ENCODE measurements at regions not wholly inside any gene's neighbourhood (a gene's known extent, or its start where the extent isn't known, plus 50 kb on each side); places are given as distances from the start of the nearest gene placed in this dataset.

- no TSS peak for BruUV-seq (replicated peaks)
- ChIA-PET CTCF (ENCODE audit: low intra/inter-chr PET ratio) (no interaction called here), POLR2A (no interaction called here)
- H3K27me3 ChIP-seq (ENCODE audit: control insufficient read depth in 2 of 2, insufficient read depth in 2 of 2, low read length in 2 of 2): no peaks in the 10 kb centered on the region
- H3K79me2 ChIP-seq (ENCODE audit: control insufficient read depth, insufficient read depth, low read length): no peaks in the 10 kb centered on the region
- no peaks in the 10 kb centered on the region for H4K20me1 ChIP-seq (replicated peaks; ENCODE audit: control insufficient read depth, insufficient read depth, low read length)
- no peak for TF ChIP-seq HMGN3 (IDR thresholded peaks at IDR 0.05; ENCODE audit: borderline replicate concordance, extremely low read depth, insufficient read length, low read depth, low read length)
- TF ChIP-seq MNT (conservative IDR thresholded peaks at IDR 0.05): no peak
- TF ChIP-seq IFI16 (CRISPR knock-in tag; IDR thresholded peaks at IDR 0.05): no peak
- TF ChIP-seq CC2D1A (IDR thresholded peaks at IDR 0.05): no peak
- no peak for TF ChIP-seq FOXO4 (CRISPR knock-in tag; IDR thresholded peaks at IDR 0.05)
- no peak for TF ChIP-seq TAF7 (tag; IDR thresholded peaks at IDR 0.05)
- no peak for TF ChIP-seq ZNF316 (IDR thresholded peaks at IDR 0.05)
- no peak for TF ChIP-seq ZNF197 (CRISPR knock-in tag; IDR thresholded peaks at IDR 0.05; ENCODE audit: low read depth)
- TF ChIP-seq ZFPM2 (CRISPR knock-in tag; IDR thresholded peaks at IDR 0.05): no peak
- no peak for TF ChIP-seq SP1 (CRISPR knock-in tag; IDR thresholded peaks at IDR 0.05)
- no peak for TF ChIP-seq ZFP91 (CRISPR knock-in tag; IDR thresholded peaks at IDR 0.05)
- TF ChIP-seq SMC3 (conservative IDR thresholded peaks at IDR 0.05; ENCODE audit: insufficient read depth, low read depth, low read length): no peak
- TF ChIP-seq ZHX1 (conservative IDR thresholded peaks at IDR 0.05; ENCODE audit: low read length): no peak
- no peak for TF ChIP-seq PTBP1 (IDR thresholded peaks at IDR 0.05; ENCODE audit: low read depth, low read length)
- no peak for TF ChIP-seq THRB (CRISPR knock-in tag; conservative IDR thresholded peaks at IDR 0.05)
- no peak overlapping the region for H3K27ac ChIP-seq (ENCODE audit: extremely low read depth, low read depth, low read length)
- no peak for FAIRE-seq
- H3K4me3 ChIP-seq: no peak overlapping the region
- no peak for ATAC-seq
- intact Hi-C loops (cut with micrococcal nuclease) (no loop called here), in situ Hi-C loops (cut with MboI) (no loop called here)
- no peaks in the 10 kb centered on the region for H3K9me3 ChIP-seq (replicated peaks; ENCODE audit: control insufficient read depth, insufficient read depth, low read depth, low read length)
- H3K4me2 ChIP-seq (ENCODE audit: insufficient read depth, low read length): no peak overlapping the region
- peaks cover 0 to 3% of the 10 kb centered on the region in 2 experiments; a peak in 1 of 5 replicates for H3K4me1 ChIP-seq (replicated peaks in 1 of 2; ENCODE audit: control insufficient read depth in 2 of 2, insufficient read depth in 2 of 2, low read length in 2 of 2)
- no peaks in the 10 kb centered on the region for H3K36me3 ChIP-seq (ENCODE audit: control insufficient read depth, insufficient read depth, low read length)
- no peak overlapping the region for H2AFZ ChIP-seq (ENCODE audit: low read depth, low read length)
- DNase-seq (ENCODE audit: extremely low read depth in 1 of 4, low spot score in 3 of 4): no peak
- no peak overlapping the region for H3K9ac ChIP-seq (ENCODE audit: insufficient read depth in 1 of 2, low read depth in 2 of 2, low read length in 2 of 2)
- H3K9me1 ChIP-seq (ENCODE audit: control insufficient read depth, insufficient read depth, low read length): no peaks in the 10 kb centered on the region
Observed at GRCh38 chr6:139967497-139967896, 593.0 kb upstream of the CITED2 start.

Data from K562 (cell line).